Epithelial cell of proximal tubule (primary cell): ENCODE measurements at regions not wholly inside any gene's neighbourhood (a gene's known extent, or its start where the extent isn't known, plus 50 kb on each side); places are given as distances from the start of the nearest gene placed in this dataset.
A peak's percentile ranks its signal among the peaks of the same experiment; 100 is the strongest.

ENCODE experiments used
- DNase-seq: peaks from one replicate; pipeline ENCODE4 v3.0.0-alpha.2; 2011; ENCODE audit warnings: low read depth
- H3K4me3 ChIP-seq: 2 replicates; pipeline ENCODE4 v1.5.1; 2011; ENCODE audit warnings: low read depth, mild to moderate bottlenecking, low read length
- TF ChIP-seq, protein P1 (sequence below): conservative IDR thresholded peaks from 2 replicates; pipeline ENCODE4 v1.5.1; 2012; ENCODE audit warnings: low read depth, mild to moderate bottlenecking, low read length

DNA sequence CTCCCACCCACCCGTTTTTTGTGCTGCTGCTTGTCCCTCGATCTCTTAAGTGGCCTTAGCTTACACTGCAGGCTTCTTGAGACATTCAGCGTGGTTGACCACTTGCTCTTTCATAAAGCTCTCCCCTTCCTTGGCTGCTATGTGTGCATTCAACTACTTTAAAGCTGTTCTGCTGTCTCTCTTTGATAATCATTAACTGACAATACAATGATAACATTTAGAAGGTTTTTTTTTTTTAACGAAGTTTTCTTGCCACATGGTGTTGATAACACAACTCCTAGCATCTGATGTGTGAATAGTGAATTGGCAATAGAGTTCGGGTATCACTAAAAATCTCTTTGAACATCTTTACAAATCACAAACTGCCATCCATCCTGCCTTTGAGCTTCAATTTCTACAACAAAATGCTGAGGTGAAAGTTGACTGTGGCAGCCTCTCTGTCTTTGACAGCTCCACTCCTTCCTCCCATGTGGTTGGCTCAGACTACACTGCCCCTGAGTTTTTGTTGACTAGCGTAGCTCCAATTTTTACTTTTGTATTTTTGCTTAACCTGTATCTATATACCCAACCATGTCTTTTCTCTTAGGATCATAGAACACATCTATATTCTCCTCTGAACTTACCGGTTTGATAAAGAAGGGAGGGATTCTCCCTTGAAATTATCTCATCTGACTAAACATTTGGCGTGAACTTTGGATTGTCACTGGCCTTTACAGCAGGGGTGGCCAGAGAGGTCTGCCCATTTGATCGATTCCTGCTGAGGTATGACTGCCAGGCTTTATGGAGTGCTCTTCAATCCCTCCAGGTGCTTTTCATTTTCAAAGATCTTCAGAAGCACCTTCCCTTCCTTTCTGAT, 409.4 kb upstream of the CD180 start:
- TF ChIP-seq, protein P1, sequence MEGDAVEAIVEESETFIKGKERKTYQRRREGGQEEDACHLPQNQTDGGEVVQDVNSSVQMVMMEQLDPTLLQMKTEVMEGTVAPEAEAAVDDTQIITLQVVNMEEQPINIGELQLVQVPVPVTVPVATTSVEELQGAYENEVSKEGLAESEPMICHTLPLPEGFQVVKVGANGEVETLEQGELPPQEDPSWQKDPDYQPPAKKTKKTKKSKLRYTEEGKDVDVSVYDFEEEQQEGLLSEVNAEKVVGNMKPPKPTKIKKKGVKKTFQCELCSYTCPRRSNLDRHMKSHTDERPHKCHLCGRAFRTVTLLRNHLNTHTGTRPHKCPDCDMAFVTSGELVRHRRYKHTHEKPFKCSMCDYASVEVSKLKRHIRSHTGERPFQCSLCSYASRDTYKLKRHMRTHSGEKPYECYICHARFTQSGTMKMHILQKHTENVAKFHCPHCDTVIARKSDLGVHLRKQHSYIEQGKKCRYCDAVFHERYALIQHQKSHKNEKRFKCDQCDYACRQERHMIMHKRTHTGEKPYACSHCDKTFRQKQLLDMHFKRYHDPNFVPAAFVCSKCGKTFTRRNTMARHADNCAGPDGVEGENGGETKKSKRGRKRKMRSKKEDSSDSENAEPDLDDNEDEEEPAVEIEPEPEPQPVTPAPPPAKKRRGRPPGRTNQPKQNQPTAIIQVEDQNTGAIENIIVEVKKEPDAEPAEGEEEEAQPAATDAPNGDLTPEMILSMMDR: no peak

DNA sequence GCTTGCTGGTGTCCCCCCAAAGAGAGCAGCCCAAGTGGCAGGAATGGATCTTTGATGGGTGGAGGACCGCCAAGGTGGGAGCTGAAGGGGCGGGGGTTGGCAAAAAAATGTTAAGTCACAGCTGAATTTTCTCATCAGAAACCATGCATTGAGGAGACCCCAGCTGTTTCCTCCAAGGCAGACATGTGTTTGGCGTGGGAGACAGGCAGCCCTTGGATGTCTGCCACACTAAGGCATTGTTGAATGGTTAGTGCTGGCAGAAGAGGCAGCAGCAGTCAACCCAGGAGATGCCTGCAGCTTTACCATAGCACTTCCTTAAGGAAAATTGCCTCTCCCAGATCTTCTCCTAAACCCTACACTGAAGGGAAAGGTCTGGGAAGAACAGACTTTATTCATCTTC, 394.9 kb upstream of the CD180 start:
- no peak for DNase-seq
- TF ChIP-seq, protein P1: no peak
- no peak overlapping the region for H3K4me3 ChIP-seq

More for the DNA sequence above, 409.4 kb upstream of the CD180 start:
- DNase-seq: no peak
- H3K4me3 ChIP-seq: no peak overlapping the region

DNA sequence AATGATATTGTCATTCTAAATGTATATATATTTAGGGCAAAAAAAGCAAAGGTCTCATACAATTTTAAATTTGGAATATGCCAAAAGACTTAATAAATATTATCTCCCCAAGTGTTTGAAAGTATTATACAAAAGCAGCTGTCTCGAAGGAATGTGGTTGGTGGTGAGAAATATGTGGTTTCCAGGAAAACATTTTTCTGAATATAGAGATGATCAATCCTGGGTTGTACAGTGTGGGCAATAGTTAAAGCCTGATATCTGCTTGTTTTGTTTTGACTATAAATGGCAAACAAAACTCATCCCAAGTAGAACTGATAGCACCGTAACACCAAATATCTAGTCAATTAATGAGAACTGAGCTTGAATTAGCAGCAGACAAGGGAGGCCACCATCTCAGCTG, 391.8 kb upstream of the CD180 start:
- DNase-seq: no peak
- TF ChIP-seq, protein P1: no peak

DNA sequence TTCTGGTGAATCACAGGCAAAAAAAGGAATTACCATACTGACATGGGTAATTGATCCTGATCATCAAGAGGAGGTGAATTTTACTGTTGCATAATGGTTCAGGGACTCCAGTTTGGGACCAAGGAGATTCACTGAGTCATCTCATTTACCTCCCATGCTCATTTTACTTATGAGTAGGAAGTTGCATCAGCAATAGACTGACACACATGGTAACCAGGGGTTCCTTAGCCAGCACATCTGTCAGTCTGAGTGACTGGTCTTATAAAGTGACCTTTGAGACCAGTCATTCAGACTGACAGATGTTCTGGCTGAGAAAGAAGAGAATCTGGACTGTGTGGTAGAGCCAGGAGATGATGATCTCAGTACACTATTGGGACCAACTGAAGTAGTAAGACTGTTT, 384.6 kb upstream of the CD180 start:
- TF ChIP-seq, protein P1: no peak
- peak; percentile 76 for DNase-seq
- H3K4me3 ChIP-seq: no peak overlapping the region

More for the DNA sequence above, 391.8 kb upstream of the CD180 start:
- H3K4me3 ChIP-seq: no peak overlapping the region

DNA sequence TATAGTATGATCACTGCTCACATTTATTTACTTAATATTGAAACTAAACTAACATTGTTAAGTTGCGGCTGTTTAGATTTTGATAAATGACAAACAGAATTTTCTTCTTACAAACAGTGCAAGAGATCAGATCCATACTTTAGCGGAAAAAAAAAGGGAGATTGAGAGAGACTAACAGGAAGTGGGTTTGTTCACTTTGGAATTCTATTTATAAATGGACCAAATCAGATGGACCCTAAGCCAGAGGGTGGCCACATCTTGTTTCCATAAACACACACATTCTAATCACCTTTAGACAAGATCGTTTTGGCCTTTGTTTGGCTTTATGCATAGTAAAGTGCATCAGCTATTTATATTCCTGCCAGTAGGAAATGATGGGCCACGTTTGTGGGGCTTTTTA, 381.4 kb upstream of the CD180 start:
- no peak for DNase-seq
- TF ChIP-seq, protein P1: no peak
- H3K4me3 ChIP-seq: no peak overlapping the region

DNA sequence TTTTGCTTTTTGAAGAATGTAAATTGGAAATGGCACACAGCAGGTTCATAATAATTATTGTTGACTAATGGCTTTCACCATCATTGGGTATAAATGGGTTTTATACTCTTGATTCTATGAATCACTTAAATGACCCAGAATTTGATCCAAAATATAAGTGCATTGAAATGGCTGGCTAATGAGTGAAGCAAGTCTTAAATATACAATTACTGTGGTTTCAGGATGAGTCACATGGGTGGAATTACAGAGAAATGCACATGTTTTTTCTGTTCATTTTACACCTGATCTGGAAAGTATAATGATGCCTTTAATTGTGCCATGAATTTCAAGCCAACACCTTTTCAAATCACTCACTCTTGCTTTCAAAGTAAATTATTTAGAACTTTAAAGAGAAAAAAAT, 380.8 kb upstream of the CD180 start:
- peak; percentile 15 for DNase-seq
- no peak overlapping the region for H3K4me3 ChIP-seq
- TF ChIP-seq, protein P1: no peak

DNA sequence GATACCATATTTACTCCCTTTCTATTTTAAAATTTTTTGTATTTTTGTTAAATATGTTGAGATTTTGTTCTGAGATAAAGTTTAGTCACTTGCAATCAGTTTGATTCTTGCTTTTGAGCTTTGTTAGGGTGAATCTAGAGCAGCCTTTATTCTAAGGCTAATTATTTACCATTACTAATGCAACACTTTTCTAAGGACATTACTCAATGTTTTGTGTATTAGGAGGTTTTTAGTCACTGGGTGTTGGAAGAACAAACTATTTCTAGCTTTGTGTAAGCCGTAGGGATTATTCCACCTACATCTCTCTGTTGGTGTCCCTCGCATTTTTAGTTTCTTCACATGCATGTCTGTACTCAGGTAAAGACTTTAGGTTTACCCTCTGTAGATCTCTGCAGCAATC, 379.5 kb upstream of the CD180 start:
- TF ChIP-seq, protein P1: no peak
- peak; percentile 19 for DNase-seq
- H3K4me3 ChIP-seq: no peak overlapping the region
